ENCODE measurements at regions not wholly inside any gene's neighbourhood (a gene's known extent, or its start where the extent isn't known, plus 50 kb on each side); places are given as distances from the start of the nearest gene placed in this dataset.

GRCh38 chrX:63514569-63515080 lies 163.5 kb upstream of the SPIN4 start:
- in situ Hi-C loops (cut with HindIII; ENCODE audit: low pct_ligation_motif_present, low sequenced_read_pairs): no loop called here
- Histone ChIP-seq H3K27ac (peak overlapping the region; percentile 33), H3K4me3 (ENCODE audit: low read depth, low read length) (no peak overlapping the region), H3K36me3 (replicated peaks) (no peaks in the 10 kb centered on the region), H3K27me3 (replicated peaks) (no peaks in the 10 kb centered on the region)
- DNase-seq: no peak
- TF ChIP-seq CTCF (IDR thresholded peaks at IDR 0.05; ENCODE audit: low read depth, low read length, missing control alignments): no peak

DNA sequence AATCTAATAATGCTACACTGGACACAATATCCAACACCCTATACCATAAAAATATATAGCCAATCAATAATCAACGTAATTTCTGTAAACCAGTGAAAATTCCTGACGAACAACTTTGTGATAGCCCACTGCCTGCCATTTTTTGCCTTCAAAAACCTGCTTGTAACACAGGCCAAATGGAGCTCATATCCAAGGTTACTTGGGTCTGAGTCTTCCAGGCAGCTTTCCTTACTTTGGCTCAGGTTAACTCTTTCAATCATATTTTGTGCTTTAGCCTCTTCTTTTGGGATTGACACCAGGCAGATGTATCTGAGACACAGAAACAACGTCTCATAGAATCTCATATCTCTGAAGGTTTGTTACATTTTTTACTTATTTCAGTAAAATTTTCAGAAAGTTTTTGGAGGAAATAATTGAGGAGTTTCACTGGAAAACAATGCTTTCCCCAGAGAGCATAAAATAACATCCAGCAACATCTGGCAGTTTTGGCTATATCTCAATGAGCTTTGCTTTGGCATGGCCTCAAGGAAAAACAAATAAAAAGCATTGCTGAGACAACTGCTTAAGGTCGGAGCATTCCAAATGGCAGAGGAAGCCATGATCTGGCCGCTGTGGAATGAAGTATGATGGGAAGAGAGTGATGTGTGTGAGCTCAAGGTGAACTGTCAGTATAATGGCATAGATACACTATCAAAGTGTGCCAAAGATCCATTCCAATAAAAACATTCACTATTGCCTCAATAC lies 162.9 kb upstream of the SPIN4 start:
- no peaks in the 10 kb centered on the region for H3K36me3 ChIP-seq (replicated peaks)
- no peaks in the 10 kb centered on the region for H3K27me3 ChIP-seq (replicated peaks)
- no peak overlapping the region for H3K4me3 ChIP-seq (ENCODE audit: low read depth, low read length)
- peak; percentile 78 for DNase-seq
- in situ Hi-C loops (cut with HindIII; ENCODE audit: low pct_ligation_motif_present, low sequenced_read_pairs): no loop called here
- TF ChIP-seq CTCF (IDR thresholded peaks at IDR 0.05; ENCODE audit: low read depth, low read length, missing control alignments): no peak
- H3K27ac ChIP-seq: peak overlapping the region; percentile 33

DNA sequence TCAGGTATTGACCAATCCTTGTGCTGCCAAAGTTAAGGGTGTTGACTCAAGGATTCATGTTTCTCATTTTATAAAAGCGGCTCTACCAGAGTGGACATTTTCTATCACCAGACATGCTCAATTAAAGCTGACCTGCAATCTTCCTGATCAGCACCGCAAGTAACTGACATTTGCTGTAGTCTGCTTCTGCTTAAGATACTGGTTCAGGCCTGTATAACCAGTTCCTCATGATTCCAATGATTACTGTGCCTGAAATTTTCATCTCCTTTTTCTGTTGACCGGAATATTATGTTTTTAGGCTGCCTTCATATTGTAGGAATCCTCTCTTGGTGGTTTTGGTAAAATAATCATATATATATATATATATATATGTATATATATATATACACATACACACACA lies 160.2 kb upstream of the SPIN4 start:
- DNase-seq: no peak
- in situ Hi-C loops (cut with HindIII; ENCODE audit: low pct_ligation_motif_present, low sequenced_read_pairs): no loop called here
- H3K27me3 ChIP-seq (replicated peaks): no peaks in the 10 kb centered on the region
- no peak overlapping the region for H3K27ac ChIP-seq
- H3K36me3 ChIP-seq (replicated peaks): no peaks in the 10 kb centered on the region
- no peak for TF ChIP-seq CTCF (IDR thresholded peaks at IDR 0.05; ENCODE audit: low read depth, low read length, missing control alignments)
- H3K4me3 ChIP-seq (ENCODE audit: low read depth, low read length): no peak overlapping the region

DNA sequence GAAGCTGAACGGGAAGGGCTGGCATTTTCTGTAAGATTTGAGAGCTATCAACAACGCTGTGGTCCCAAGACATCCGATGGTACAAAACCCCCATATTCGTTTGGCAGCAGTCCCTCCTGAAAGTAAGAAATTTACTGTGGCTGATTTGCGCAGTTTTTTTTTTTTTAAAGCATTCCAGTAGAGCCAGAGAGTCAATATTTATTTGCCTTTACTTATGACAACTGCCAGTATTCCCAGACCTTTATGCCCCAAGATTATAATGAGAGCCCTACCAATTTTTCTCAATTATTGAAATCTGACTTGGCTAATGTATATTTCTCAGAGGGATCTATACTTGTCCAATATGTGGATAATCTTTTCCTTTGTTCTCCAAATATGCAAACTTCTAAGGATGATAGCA lies 157.5 kb upstream of the SPIN4 start:
- Histone ChIP-seq H3K36me3 (replicated peaks) (no peaks in the 10 kb centered on the region), H3K27me3 (replicated peaks) (no peaks in the 10 kb centered on the region), H3K27ac (no peak overlapping the region), H3K4me3 (ENCODE audit: low read depth, low read length) (no peak overlapping the region)
- in situ Hi-C loops (cut with HindIII; ENCODE audit: low pct_ligation_motif_present, low sequenced_read_pairs): no loop called here
- TF ChIP-seq CTCF (IDR thresholded peaks at IDR 0.05; ENCODE audit: low read depth, low read length, missing control alignments): no peak
- no peak for DNase-seq

- Histone ChIP-seq H3K4me3 (ENCODE audit: low read depth, low read length) (no peak overlapping the region), H3K27me3 (replicated peaks) (no peaks in the 10 kb centered on the region), H3K36me3 (replicated peaks) (no peaks in the 10 kb centered on the region), H3K27ac (no peak overlapping the region)
- in situ Hi-C loops (cut with HindIII; ENCODE audit: low pct_ligation_motif_present, low sequenced_read_pairs): no loop called here
- DNase-seq: no peak
- TF ChIP-seq CTCF (IDR thresholded peaks at IDR 0.05; ENCODE audit: low read depth, low read length, missing control alignments): peak; percentile 18
Measured at GRCh38 chrX:63506320-63506719, 155.2 kb upstream of the SPIN4 start.

DNA sequence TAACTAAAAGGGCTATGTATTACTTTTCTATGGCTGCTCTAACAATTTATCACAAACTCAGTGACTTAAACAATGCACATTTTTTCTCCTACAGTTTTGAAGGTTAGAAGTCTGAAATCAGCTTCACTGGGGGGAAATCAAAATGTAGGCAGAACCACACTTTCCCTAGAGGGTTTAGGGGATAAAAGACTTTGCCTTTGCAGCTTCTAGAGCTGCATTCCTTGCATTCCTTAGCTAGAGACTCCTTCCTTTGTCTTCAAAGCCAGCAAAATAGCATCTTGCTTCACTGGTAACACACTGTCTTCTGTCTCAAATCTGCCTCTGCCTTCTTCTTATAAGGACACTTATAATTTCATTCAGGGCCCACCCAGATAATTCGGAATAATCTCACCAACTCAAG lies 152.4 kb upstream of the SPIN4 start:
- TF ChIP-seq CTCF (IDR thresholded peaks at IDR 0.05; ENCODE audit: low read depth, low read length, missing control alignments): no peak
- in situ Hi-C loops (cut with HindIII; ENCODE audit: low pct_ligation_motif_present, low sequenced_read_pairs): no loop called here
- peak; percentile 23 for DNase-seq
- no peak overlapping the region for H3K4me3 ChIP-seq (ENCODE audit: low read depth, low read length)
- H3K27me3 ChIP-seq (replicated peaks): no peaks in the 10 kb centered on the region
- no peaks in the 10 kb centered on the region for H3K36me3 ChIP-seq (replicated peaks)
- H3K27ac ChIP-seq: no peak overlapping the region

Measured in brain microvascular endothelial cell (primary cell).